ENCODE measurements at regions not wholly inside any gene's neighbourhood (a gene's known extent, or its start where the extent isn't known, plus 50 kb on each side); places are given as distances from the start of the nearest gene placed in this dataset.

- TF ChIP-seq EZH2phosphoT487 (IDR thresholded peaks at IDR 0.05; ENCODE audit: borderline replicate concordance, low read length), result no peak
- no peak for TF ChIP-seq CTCF (IDR thresholded peaks at IDR 0.05; ENCODE audit: low read depth, low read length, poor library complexity, severe bottlenecking)
Observed at GRCh38 chr16:85274501-85274900, 162.2 kb upstream of the CIBAR2 start.
